IMR-90 (cell line): ENCODE measurements at regions not wholly inside any gene's neighbourhood (a gene's known extent, or its start where the extent isn't known, plus 50 kb on each side); places are given as distances from the start of the nearest gene placed in this dataset.

Experiments
- CEBPB ChIP-seq: IDR thresholded peaks from 2 replicates; pipeline ENCODE4 v1.6.1; 2012; ENCODE audit warnings: low read depth, low read length, improper control_type of control experiment
- MAFK ChIP-seq: IDR thresholded peaks from 2 replicates; pipeline ENCODE4 v1.6.1; 2012; ENCODE audit warnings: low read depth, low read length, improper control_type of control experiment
- MAZ ChIP-seq: IDR thresholded peaks from 2 replicates; pipeline ENCODE4 v1.6.1; 2012; ENCODE audit warnings: low read depth, mild to moderate bottlenecking, low read length, improper control_type of control experiment, moderate library complexity, borderline replicate concordance
- MXI1 ChIP-seq: IDR thresholded peaks from 2 replicates; pipeline ENCODE4 v1.6.1; 2012; ENCODE audit warnings: low read depth, mild to moderate bottlenecking, low read length, moderate library complexity, borderline replicate concordance
- NFE2L2 ChIP-seq: fragments of 150-350 bp; IDR thresholded peaks from 2 replicates; pipeline ENCODE4 v1.6.1; 2016; ENCODE audit warnings: low read depth, mild to moderate bottlenecking, low read length
- POLR2A ChIP-seq: IDR thresholded peaks from 2 replicates; pipeline ENCODE4 v1.6.1; 2012; ENCODE audit warnings: mild to moderate bottlenecking, low read depth, low read length
- RAD21 ChIP-seq: IDR thresholded peaks from 2 replicates; pipeline ENCODE4 v1.6.1; 2012; ENCODE audit warnings: low read length, improper control_type of control experiment
- RCOR1 ChIP-seq: IDR thresholded peaks from 2 replicates; pipeline ENCODE4 v1.6.1; 2012; ENCODE audit warnings: mild to moderate bottlenecking, low read length, improper control_type of control experiment; ENCODE audit not compliant: insufficient replicate concordance
- SMC3 ChIP-seq: fragments of 150-350 bp; IDR thresholded peaks from 2 replicates; pipeline ENCODE4 v1.6.1; 2016; ENCODE audit warnings: low read depth, mild to moderate bottlenecking, antibody characterized with exemption, low read length, moderate library complexity
- TF ChIP-seq, protein P1 (sequence below): conservative IDR thresholded peaks from 2 replicates; pipeline ENCODE4 v1.5.1; 2012; ENCODE audit warnings: mild to moderate bottlenecking, low read depth, low read length, improper control_type of control experiment
- TF ChIP-seq, protein P2 (sequence below): fragments of 150-350 bp; IDR thresholded peaks from 2 replicates; pipeline ENCODE4 v1.6.1; 2017; ENCODE audit warnings: mild to moderate bottlenecking, antibody characterized with exemption, low read length, low read depth

DNA sequence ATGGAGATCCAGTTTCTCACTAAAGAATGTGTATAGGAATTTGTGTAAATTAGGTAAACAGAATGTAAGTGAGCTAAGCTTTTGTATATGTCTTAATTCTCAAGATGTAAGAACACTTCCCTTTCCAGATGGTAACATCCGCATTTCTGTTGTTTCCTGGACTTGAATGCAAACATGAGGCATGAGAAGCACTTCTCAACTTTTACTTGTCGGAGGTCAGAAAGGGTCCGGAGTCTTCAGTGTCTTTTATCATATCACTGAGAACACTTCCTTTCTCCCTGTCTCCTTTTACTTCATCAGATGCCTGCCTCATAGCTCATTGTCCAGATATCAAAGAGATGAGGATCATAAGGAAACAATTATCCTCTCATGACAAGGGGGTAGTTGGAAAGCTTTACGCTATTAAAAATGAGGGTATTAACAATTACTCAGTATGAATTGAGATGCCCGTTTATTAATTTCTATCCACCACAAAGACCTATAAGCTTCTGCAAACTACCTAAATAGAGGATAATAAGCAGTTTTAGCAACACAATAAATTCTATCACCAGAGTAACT, 214.1 kb upstream of the FLRT2 start:
- TF ChIP-seq RCOR1: no peak
- TF ChIP-seq, protein P1, sequence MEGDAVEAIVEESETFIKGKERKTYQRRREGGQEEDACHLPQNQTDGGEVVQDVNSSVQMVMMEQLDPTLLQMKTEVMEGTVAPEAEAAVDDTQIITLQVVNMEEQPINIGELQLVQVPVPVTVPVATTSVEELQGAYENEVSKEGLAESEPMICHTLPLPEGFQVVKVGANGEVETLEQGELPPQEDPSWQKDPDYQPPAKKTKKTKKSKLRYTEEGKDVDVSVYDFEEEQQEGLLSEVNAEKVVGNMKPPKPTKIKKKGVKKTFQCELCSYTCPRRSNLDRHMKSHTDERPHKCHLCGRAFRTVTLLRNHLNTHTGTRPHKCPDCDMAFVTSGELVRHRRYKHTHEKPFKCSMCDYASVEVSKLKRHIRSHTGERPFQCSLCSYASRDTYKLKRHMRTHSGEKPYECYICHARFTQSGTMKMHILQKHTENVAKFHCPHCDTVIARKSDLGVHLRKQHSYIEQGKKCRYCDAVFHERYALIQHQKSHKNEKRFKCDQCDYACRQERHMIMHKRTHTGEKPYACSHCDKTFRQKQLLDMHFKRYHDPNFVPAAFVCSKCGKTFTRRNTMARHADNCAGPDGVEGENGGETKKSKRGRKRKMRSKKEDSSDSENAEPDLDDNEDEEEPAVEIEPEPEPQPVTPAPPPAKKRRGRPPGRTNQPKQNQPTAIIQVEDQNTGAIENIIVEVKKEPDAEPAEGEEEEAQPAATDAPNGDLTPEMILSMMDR: no peak
- TF ChIP-seq, protein P2, sequence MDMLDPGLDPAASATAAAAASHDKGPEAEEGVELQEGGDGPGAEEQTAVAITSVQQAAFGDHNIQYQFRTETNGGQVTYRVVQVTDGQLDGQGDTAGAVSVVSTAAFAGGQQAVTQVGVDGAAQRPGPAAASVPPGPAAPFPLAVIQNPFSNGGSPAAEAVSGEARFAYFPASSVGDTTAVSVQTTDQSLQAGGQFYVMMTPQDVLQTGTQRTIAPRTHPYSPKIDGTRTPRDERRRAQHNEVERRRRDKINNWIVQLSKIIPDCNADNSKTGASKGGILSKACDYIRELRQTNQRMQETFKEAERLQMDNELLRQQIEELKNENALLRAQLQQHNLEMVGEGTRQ: no peak
- TF ChIP-seq MXI1: no peak
- no peak for TF ChIP-seq RAD21
- no peak for TF ChIP-seq MAZ
- no peak for TF ChIP-seq POLR2A
- TF ChIP-seq NFE2L2: no peak
- TF ChIP-seq MAFK: no peak
- no peak for TF ChIP-seq SMC3
- TF ChIP-seq CEBPB: no peak
